Cardiac septum (tissue), 1 donor: ENCODE measurements at regions not wholly inside any gene's neighbourhood (a gene's known extent, or its start where the extent isn't known, plus 50 kb on each side); places are given as distances from the start of the nearest gene placed in this dataset.

Source experiments
- DNase-seq: peaks from one replicate; pipeline ENCODE4 v3.0.0-alpha.2; 2020; ENCODE audit warnings: low spot score
- intact Hi-C: fragments of 100-400 bp; cut with DNase I; formaldehyde crosslinking; loops from one replicate; pipeline ENCODE4 v1.14.0; 2022
- donor health status: DM: no; HTN: no; CAD: no.

- no peak for DNase-seq
- intact Hi-C loops: no loop called here
These were observed 447.5 kb downstream of the ADAMTS20 start for GRCh38 chr12:43104494-43104893.

GRCh38 chr12:43103866-43104265, 448.1 kb downstream of the ADAMTS20 start:
- no peak for DNase-seq
- intact Hi-C loops: no loop called here

- intact Hi-C loops: no loop called here
These were observed 449.3 kb downstream of the ADAMTS20 start for GRCh38 chr12:43102546-43103264.

GRCh38 chr12:43100231-43100630, 451.8 kb downstream of the ADAMTS20 start:
- no peak for DNase-seq
- intact Hi-C loops: no loop called here

More at GRCh38 chr12:43102546-43103264, 449.3 kb downstream of the ADAMTS20 start:
- DNase-seq: no peak

GRCh38 chr12:43099691-43100163, 452.3 kb downstream of the ADAMTS20 start:
- DNase-seq: no peak
- intact Hi-C loops: no loop called here

GRCh38 chr12:43098766-43099550, 453.0 kb downstream of the ADAMTS20 start:
- DNase-seq: no peak
- intact Hi-C loops: no loop called here

GRCh38 chr12:43098071-43098470, 453.9 kb downstream of the ADAMTS20 start:
- intact Hi-C loops: no loop called here
- DNase-seq: no peak

GRCh38 chr12:43097471-43097870, 454.5 kb downstream of the ADAMTS20 start:
- intact Hi-C loops: no loop called here
- no peak for DNase-seq

GRCh38 chr12:43095669-43096280, 456.2 kb downstream of the ADAMTS20 start:
- intact Hi-C loops: no loop called here
- no peak for DNase-seq

GRCh38 chr12:43094886-43095575, 457.0 kb downstream of the ADAMTS20 start:
- no peak for DNase-seq
- intact Hi-C loops: no loop called here

GRCh38 chr12:43090981-43091380, 461.0 kb downstream of the ADAMTS20 start:
- DNase-seq: no peak
- intact Hi-C loops: no loop called here

- no peak for DNase-seq
- intact Hi-C loops: no loop called here
These were observed 464.6 kb downstream of the ADAMTS20 start for GRCh38 chr12:43087195-43088091.

- intact Hi-C loops: no loop called here
- DNase-seq: no peak
These were observed 472.5 kb downstream of the ADAMTS20 start for GRCh38 chr12:43079476-43079875.

GRCh38 chr12:43078976-43079375, 473.0 kb downstream of the ADAMTS20 start:
- DNase-seq: no peak
- intact Hi-C loops: no loop called here

- DNase-seq: no peak
- intact Hi-C loops: no loop called here
These were observed 479.6 kb downstream of the ADAMTS20 start for GRCh38 chr12:43072431-43072830.

- intact Hi-C loops: no loop called here
- DNase-seq: no peak
These were observed 480.2 kb upstream of the PRICKLE1 start for GRCh38 chr12:43069768-43070221.

- intact Hi-C loops: no loop called here
- DNase-seq: no peak
These were observed 476.9 kb upstream of the PRICKLE1 start for GRCh38 chr12:43066471-43066870.

- no peak for DNase-seq
- intact Hi-C loops: no loop called here
These were observed 474.1 kb upstream of the PRICKLE1 start for GRCh38 chr12:43063650-43064049.
